ENCODE measurements at regions not wholly inside any gene's neighbourhood (a gene's known extent, or its start where the extent isn't known, plus 50 kb on each side); places are given as distances from the start of the nearest gene placed in this dataset.

GRCh38 chr5:71782771-71783770 lies 64.0 kb downstream of the CARTPT start:
- TF ChIP-seq NFIC (IDR thresholded peaks at IDR 0.05) = no peak
- peak; percentile 78 for TF ChIP-seq RAD21 (IDR thresholded peaks at IDR 0.05; ENCODE audit: low read depth)

GRCh38 chr5:71783891-71784290 lies 64.8 kb downstream of the CARTPT start:
- TF ChIP-seq USF1 (IDR thresholded peaks at IDR 0.05) (no peak), REST (IDR thresholded peaks at IDR 0.05; ENCODE audit: low read depth) (no peak), YY1 (IDR thresholded peaks at IDR 0.05; ENCODE audit: low read depth) (no peak), TEAD4 (IDR thresholded peaks at IDR 0.05) (no peak), RAD21 (IDR thresholded peaks at IDR 0.05; ENCODE audit: low read depth) (no peak), FOXM1 (IDR thresholded peaks at IDR 0.05; ENCODE audit: borderline replicate concordance, low read depth) (no peak), TCF12 (IDR thresholded peaks at IDR 0.05; ENCODE audit: low read depth) (no peak), CEBPB (IDR thresholded peaks at IDR 0.05) (no peak), EGR1 (IDR thresholded peaks at IDR 0.05) (no peak)

- TF ChIP-seq ZBTB7A (IDR thresholded peaks at IDR 0.05; ENCODE audit: low read depth) (no peak), FOXM1 (IDR thresholded peaks at IDR 0.05; ENCODE audit: borderline replicate concordance, low read depth) (no peak), EP300 (IDR thresholded peaks at IDR 0.05; ENCODE audit: borderline replicate concordance) (no peak)
These were observed 67.4 kb downstream of the CARTPT start for GRCh38 chr5:71786337-71787055.

- TF ChIP-seq TCF12 (IDR thresholded peaks at IDR 0.05; ENCODE audit: low read depth) (no peak), CEBPB (IDR thresholded peaks at IDR 0.05) (no peak), TEAD4 (IDR thresholded peaks at IDR 0.05) (no peak)
These were observed 69.7 kb downstream of the CARTPT start for GRCh38 chr5:71788794-71789193.

DNA sequence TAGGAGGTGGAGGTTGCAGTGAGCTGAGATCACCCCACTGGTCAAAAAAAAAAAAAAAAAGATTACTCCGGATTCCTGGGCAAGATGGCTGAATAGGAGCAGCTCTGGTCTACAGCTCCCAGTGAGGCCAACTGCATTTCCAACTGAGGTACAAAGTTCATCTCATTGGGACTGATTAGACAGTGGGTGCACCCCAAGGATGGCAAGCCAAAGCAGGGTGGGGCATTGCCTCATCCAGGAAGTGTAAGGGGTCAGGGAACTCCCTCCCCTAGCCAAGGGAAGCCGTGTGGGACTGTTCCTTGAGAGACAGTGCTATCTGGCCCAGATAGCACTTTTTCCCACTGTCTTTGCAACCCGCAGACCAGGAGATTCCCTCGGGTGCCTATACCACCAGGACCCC lies 70.7 kb downstream of the CARTPT start:
- no peak for TF ChIP-seq YY1 (IDR thresholded peaks at IDR 0.05; ENCODE audit: low read depth)
- TF ChIP-seq REST (IDR thresholded peaks at IDR 0.05; ENCODE audit: low read depth) = no peak
- TF ChIP-seq MAX (IDR thresholded peaks at IDR 0.05) = no peak
- no peak for TF ChIP-seq NFIC (IDR thresholded peaks at IDR 0.05)
- TF ChIP-seq CREB1 (IDR thresholded peaks at IDR 0.05; ENCODE audit: low read depth) = no peak
- TF ChIP-seq USF1 (IDR thresholded peaks at IDR 0.05) = no peak
- no peak for TF ChIP-seq FOXM1 (IDR thresholded peaks at IDR 0.05; ENCODE audit: borderline replicate concordance, low read depth)
- no peak for TF ChIP-seq TCF12 (IDR thresholded peaks at IDR 0.05; ENCODE audit: low read depth)
- no peak for TF ChIP-seq EGR1 (IDR thresholded peaks at IDR 0.05)
- TF ChIP-seq CEBPB (IDR thresholded peaks at IDR 0.05) = no peak
- TF ChIP-seq EP300 (IDR thresholded peaks at IDR 0.05; ENCODE audit: borderline replicate concordance) = no peak
- TF ChIP-seq TEAD4 (IDR thresholded peaks at IDR 0.05) = no peak
- no peak for TF ChIP-seq TAF1 (IDR thresholded peaks at IDR 0.05; ENCODE audit: low read depth)
- TF ChIP-seq ZBTB7A (IDR thresholded peaks at IDR 0.05; ENCODE audit: low read depth) = no peak
- no peak for TF ChIP-seq RAD21 (IDR thresholded peaks at IDR 0.05; ENCODE audit: low read depth)

DNA sequence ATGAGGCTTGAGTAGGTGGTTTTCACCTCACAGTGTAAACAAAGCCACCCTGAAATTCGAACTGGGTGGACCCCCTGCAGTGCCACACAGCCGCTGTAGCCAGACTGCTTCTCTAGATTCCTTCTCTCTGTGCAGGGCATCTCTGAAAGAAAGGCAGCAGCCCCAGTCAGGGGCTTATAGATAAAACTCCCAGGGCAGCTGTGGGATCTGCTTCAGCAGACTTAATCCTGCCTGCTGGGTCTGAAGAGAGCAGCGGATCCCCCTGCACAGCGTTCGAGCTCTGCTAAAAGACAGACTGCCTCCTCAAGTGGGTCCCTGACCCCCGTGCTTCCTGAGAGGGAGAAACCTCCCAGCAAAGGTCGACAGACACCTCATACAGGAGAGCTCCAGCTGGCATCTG lies 71.4 kb downstream of the CARTPT start:
- TF ChIP-seq CREB1 (IDR thresholded peaks at IDR 0.05; ENCODE audit: low read depth) = no peak
- no peak for TF ChIP-seq TAF1 (IDR thresholded peaks at IDR 0.05; ENCODE audit: low read depth)
- TF ChIP-seq NFIC (IDR thresholded peaks at IDR 0.05) = no peak
